ENCODE measurements at regions not wholly inside any gene's neighbourhood (a gene's known extent, or its start where the extent isn't known, plus 50 kb on each side); places are given as distances from the start of the nearest gene placed in this dataset.

DNA sequence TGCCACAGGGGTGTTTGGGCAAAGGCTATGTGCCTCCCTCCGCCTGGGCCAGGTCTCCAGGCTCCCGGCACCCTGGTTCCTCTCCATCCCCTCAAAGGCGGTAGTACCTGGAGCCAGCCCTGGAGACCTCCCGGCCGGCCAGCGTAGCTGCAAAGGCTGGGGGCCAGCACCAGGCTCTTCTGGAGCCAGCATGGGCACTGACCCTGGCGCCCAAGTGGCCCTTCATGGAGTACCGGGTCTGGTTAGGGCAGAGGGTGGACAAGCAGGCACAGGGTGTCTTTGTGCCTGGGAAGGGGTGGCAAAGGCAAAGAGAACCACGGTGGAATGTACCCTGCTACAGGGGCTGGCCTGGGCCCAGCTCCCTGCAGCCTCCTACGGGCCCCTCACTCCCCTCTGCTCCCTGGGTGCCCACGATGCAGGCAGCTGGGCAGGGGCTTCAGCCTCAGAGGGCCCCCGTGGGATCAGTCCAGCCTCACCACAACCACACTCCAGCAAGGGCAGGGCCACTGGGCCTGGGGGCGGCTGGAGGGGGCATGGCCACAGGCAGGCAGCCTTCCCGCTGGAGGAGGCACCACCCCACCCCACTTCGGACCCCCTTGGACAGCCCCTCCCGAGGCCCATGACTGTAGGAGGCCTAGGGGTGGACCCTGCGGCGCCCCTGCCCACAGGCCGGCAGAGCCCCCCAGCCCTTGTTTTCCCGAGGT, 112.9 kb upstream of the NKX1-1 start:
- Histone ChIP-seq H3K4me1 (ENCODE audit: low read depth) (peaks cover 2% of the 10 kb centered on the region), H3K36me3 (ENCODE audit: low read depth) (no peaks in the 10 kb centered on the region), H3K4me3 (no peak overlapping the region), H3K9me3 (no peaks in the 10 kb centered on the region)
- ATAC-seq (no peak), DNase-seq (peak in 1 of 3 donors; percentile 19)
- intact Hi-C loops (cut with DNase I, micrococcal nuclease), result no loop called here
- TF ChIP-seq, protein P1, sequence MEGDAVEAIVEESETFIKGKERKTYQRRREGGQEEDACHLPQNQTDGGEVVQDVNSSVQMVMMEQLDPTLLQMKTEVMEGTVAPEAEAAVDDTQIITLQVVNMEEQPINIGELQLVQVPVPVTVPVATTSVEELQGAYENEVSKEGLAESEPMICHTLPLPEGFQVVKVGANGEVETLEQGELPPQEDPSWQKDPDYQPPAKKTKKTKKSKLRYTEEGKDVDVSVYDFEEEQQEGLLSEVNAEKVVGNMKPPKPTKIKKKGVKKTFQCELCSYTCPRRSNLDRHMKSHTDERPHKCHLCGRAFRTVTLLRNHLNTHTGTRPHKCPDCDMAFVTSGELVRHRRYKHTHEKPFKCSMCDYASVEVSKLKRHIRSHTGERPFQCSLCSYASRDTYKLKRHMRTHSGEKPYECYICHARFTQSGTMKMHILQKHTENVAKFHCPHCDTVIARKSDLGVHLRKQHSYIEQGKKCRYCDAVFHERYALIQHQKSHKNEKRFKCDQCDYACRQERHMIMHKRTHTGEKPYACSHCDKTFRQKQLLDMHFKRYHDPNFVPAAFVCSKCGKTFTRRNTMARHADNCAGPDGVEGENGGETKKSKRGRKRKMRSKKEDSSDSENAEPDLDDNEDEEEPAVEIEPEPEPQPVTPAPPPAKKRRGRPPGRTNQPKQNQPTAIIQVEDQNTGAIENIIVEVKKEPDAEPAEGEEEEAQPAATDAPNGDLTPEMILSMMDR (IDR thresholded peaks at IDR 0.05), result no peak

DNA sequence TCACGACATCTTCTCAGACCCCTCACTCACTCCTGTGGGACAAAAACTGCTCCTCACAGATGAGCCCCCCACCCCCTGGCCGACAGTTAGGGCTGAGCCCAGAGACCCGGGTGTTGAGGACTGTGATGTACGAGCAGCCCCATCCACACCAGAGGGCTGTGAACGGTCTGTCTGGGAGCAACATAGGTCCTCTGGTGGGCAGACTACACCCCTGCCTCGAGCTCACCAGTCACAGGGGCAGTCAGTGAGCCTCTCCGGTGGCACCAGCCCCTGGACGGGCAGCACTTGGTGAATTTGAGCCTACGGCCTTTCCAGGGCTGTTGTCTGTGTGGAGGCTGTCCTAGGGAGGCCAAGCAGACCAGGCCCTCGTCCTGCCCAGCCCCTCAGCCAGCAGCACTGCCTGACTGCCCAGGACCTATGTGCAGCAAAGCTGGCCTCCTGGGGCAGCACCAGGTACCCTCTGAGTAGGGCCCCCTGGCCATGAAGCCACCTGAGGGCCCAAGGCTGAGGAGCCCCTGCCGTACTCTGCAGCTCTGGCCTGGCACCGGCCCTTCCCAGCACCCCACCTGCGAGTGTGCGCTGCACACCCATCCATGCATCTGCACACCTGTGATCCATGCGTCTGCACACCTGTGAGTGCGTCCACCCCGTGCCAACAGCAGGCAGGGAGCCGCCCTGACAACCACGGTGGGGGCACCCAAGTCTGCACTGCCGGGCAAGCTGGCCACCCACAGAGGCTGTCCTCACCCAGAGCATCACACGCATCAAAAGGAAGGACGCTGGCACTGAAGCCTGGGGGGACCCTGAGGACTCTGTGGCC, 111.6 kb upstream of the NKX1-1 start:
- H3K4me1 ChIP-seq (ENCODE audit: low read depth), result peaks cover 5% of the 10 kb centered on the region
- H3K9me3 ChIP-seq, result no peaks in the 10 kb centered on the region
- H3K4me3 ChIP-seq, result no peak overlapping the region
- no peaks in the 10 kb centered on the region for H3K36me3 ChIP-seq (ENCODE audit: low read depth)
- intact Hi-C loops (cut with DNase I, micrococcal nuclease), result no loop called here
- DNase-seq, result peak in 1 of 3 donors; percentile 16
- ATAC-seq, result no peak
- TF ChIP-seq, protein P1 (IDR thresholded peaks at IDR 0.05), result no peak

DNA sequence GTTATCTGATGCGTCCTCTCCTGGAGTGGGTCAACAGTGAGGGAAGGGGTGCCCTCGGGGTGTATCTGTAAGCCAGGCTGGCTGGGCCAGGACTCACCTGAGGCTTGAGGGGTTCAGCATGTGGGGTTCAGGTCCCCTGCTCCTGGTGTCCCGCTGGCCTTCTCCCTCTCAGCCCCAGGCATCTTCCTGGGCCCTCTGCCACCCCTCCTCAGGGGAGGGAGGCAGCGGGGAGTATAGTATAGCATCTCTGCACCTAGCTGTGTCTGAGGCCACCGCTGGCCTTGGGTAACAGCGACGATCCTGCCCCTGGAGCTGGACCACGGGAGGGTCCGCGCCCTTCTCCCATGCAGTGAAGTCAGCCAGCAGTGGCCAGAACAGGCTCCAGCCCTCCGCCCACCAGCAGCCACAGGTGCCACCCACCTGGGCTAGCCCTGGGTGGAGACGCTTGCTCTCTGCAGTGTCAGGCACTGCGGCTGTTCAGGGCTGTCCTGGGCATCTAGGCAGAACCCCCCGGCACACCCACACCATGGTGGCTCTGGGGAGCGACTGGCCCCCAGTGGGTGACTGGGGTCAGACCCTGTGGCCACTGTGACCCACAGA, 110.7 kb upstream of the NKX1-1 start:
- DNase-seq (peak in 1 of 3 donors; percentile 7), ATAC-seq (no peak)
- Histone ChIP-seq H3K4me1 (ENCODE audit: low read depth) (peaks cover 5% of the 10 kb centered on the region), H3K36me3 (ENCODE audit: low read depth) (no peaks in the 10 kb centered on the region), H3K9me3 (no peaks in the 10 kb centered on the region), H3K4me3 (no peak overlapping the region)
- intact Hi-C loops (cut with DNase I, micrococcal nuclease), result no loop called here
- TF ChIP-seq, protein P1 (IDR thresholded peaks at IDR 0.05), result no peak

DNA sequence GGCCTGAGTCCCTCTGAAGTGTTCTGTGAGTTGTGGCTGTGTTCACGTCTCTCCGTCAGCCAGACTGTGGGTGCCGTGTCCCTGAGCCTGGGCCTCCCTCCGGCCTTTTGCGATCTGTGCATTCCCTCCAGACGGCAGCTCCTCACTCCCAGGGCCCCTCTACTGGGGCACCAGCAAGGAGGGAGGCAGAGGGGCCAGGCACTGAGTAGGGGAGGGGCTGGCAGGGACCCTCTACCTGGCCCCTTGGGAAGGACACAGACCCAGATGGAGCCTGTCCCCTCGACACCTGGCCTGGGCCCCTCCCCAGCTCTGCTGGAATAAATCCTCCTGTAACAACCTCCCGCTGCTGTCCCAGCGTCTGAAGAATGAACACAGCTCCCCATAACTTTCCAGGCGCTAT, 110.0 kb upstream of the NKX1-1 start:
- Histone ChIP-seq H3K9me3 (no peaks in the 10 kb centered on the region), H3K36me3 (ENCODE audit: low read depth) (no peaks in the 10 kb centered on the region), H3K4me3 (no peak overlapping the region), H3K4me1 (ENCODE audit: low read depth) (peaks cover 5% of the 10 kb centered on the region)
- ATAC-seq (no peak), DNase-seq (no peak)
- TF ChIP-seq, protein P1 (IDR thresholded peaks at IDR 0.05), result no peak
- intact Hi-C loops (cut with DNase I, micrococcal nuclease), result no loop called here

DNA sequence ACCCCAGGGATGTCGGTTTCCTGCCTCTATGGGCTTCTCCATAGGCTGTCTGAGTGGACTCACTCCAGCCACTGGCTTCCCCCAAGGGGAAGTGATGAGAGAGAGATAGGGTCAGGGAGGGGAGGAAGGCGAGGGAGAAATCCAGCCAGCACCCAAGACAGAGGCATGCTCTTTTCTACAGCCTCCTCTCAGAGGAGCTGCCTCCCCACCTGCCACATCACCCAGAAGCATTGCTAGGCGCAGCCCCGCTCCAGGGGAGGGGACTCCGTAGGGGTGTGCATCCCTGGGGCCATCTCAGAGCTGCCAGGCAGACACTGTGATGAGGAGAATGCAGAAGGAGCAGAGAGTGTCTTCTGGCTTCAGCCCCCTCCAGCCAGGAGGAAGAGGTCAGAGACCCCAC, 109.5 kb upstream of the NKX1-1 start:
- TF ChIP-seq, protein P1 (IDR thresholded peaks at IDR 0.05), result no peak
- ATAC-seq (no peak), DNase-seq (no peak)
- H3K9me3 ChIP-seq, result no peaks in the 10 kb centered on the region
- H3K36me3 ChIP-seq (ENCODE audit: low read depth), result no peaks in the 10 kb centered on the region
- peaks cover 2% of the 10 kb centered on the region for H3K4me1 ChIP-seq (ENCODE audit: low read depth)
- H3K4me3 ChIP-seq, result no peak overlapping the region
- intact Hi-C loops (cut with DNase I, micrococcal nuclease), result no loop called here
